Common myeloid progenitor, CD34-positive (primary cell): ENCODE measurements at regions not wholly inside any gene's neighbourhood (a gene's known extent, or its start where the extent isn't known, plus 50 kb on each side); places are given as distances from the start of the nearest gene placed in this dataset.
"Not testable (repeated sequence)": the region's sequence is repeated elsewhere in the genome, so short reads cannot be mapped to it uniquely, and the experiment has no call there.

Experiments used
- CTCF ChIA-PET: fragments of 350-600 bp; sonication (Branson Sonifier 250); formaldehyde crosslinking; loops from one replicate; lab custom pipeline; 2021; ENCODE audit warnings: antibody characterized with exemption; lab: Charles Lee
- POLR2A ChIA-PET: fragments of 350-600 bp; sonication (Branson Sonifier 250); formaldehyde crosslinking; loops from one replicate; lab custom pipeline; 2021; ENCODE audit warnings: antibody characterized with exemption; lab: Charles Lee
- DNase-seq, 3 donors: peaks; one replicate each; pipeline versions ENCODE4 v3.0.0 to v3.0.0-alpha.2; 2013
- H3K27ac ChIP-seq, 2 experiments: 1 replicate in 1 of 2; 2 replicates in 1 of 2; pipeline ENCODE4 v1.7.0; 2013; ENCODE audit warnings: inconsistent platforms in 2 of 2, low read length in 2 of 2, mild to moderate bottlenecking in 2 of 2, low read depth in 1 of 2, moderate library complexity in 1 of 2; ENCODE audit not compliant: severe bottlenecking in 2 of 2, insufficient read depth in 1 of 2, poor library complexity in 1 of 2
- H3K27me3 ChIP-seq, 5 experiments: replicated peaks in 2 of 5; 1 replicate in 3 of 5; 2 replicates in 2 of 5; pipeline versions ENCODE4 v1.6.1 to v1.7.0; 2013; ENCODE audit warnings: low read length in 4 of 5, mild to moderate bottlenecking in 2 of 5, moderate library complexity in 2 of 5, inconsistent platforms in 1 of 5; ENCODE audit not compliant: insufficient read depth in 5 of 5, control insufficient read depth in 4 of 5
- H3K36me3 ChIP-seq, 4 experiments: 1 replicate in 2 of 4; 2 replicates in 2 of 4; pipeline versions ENCODE4 v1.6.1 to v1.7.0; 2013; ENCODE audit warnings: low read length in 3 of 4, control low read depth in 1 of 4, mild to moderate bottlenecking in 1 of 4; ENCODE audit not compliant: control insufficient read depth in 4 of 4, insufficient read depth in 4 of 4
- H3K4me1 ChIP-seq, 4 experiments: 1 replicate in 3 of 4; 2 replicates in 1 of 4; pipeline versions ENCODE4 v1.6.1 to v1.7.1; 2013; ENCODE audit warnings: low read length in 3 of 4, mild to moderate bottlenecking in 3 of 4, control low read depth in 1 of 4, inconsistent platforms in 1 of 4, moderate library complexity in 1 of 4; ENCODE audit not compliant: control insufficient read depth in 4 of 4, insufficient read depth in 4 of 4; ENCODE audit errors: control extremely low read depth in 1 of 4
- H3K4me3 ChIP-seq, 7 experiments: 1 replicate in 4 of 7; 2 replicates in 3 of 7; pipeline versions ENCODE4 v1.5.1 to v1.7.0; 2013; ENCODE audit warnings: mild to moderate bottlenecking in 7 of 7, low read length in 6 of 7, moderate library complexity in 6 of 7, inconsistent platforms in 2 of 7, low read depth in 2 of 7, control low read depth in 1 of 7; ENCODE audit not compliant: insufficient read depth in 4 of 7, control insufficient read depth in 1 of 7; ENCODE audit errors: extremely low read depth in 1 of 7
- H3K9me3 ChIP-seq, 5 experiments: 1 replicate in 4 of 5; 2 replicates in 1 of 5; pipeline versions ENCODE4 v1.6.1 to v1.7.1; 2013; ENCODE audit warnings: low read length in 4 of 5, mild to moderate bottlenecking in 2 of 5, inconsistent platforms in 1 of 5, low read depth in 1 of 5, moderate library complexity in 1 of 5; ENCODE audit not compliant: control insufficient read depth in 4 of 5, insufficient read depth in 2 of 5; ENCODE audit errors: control extremely low read depth in 1 of 5
- WGBS: methylation state at CpG from one replicate; pipeline ENCODE4 v1.1.5; 2013; ENCODE audit not compliant: insufficient coverage; 5-methylcytosine and 5-hydroxymethylcytosine counted together

DNA sequence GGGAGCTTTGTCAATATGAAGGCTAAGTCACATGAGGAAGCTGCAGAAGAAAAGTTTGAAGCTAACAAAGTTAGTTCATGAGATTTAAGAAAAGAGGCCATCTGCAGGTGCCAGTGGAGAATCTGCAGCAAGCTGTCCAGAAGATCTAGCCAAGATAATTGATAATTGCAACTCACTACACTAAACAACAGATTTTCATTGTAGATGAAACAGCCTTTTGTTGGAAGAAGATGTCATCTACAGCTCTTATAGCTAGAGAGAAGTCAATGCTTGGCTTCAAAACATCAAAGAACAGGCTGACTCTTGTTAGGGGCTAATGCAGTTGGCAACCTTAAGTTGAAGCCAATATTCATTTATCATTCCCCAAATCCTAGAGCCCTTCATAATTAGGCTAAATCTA is 83.7 kb downstream of the RIN2 start:
- Histone ChIP-seq H3K4me1 (peaks cover 0 to 16% (median 2%) of the 10 kb centered on the region in 4 experiments), H3K36me3 (peaks cover 0 to 2% (median 0%) of the 10 kb centered on the region in 4 experiments), H3K9me3 (peaks cover 0 to 21% (median 2%) of the 10 kb centered on the region in 5 experiments), H3K4me3 (no peak overlapping the region), H3K27me3 (no peaks in the 10 kb centered on the region), H3K27ac (no peak overlapping the region)
- ChIA-PET POLR2A (no interaction called here), CTCF (no interaction called here)
- DNase-seq = no peak

DNA sequence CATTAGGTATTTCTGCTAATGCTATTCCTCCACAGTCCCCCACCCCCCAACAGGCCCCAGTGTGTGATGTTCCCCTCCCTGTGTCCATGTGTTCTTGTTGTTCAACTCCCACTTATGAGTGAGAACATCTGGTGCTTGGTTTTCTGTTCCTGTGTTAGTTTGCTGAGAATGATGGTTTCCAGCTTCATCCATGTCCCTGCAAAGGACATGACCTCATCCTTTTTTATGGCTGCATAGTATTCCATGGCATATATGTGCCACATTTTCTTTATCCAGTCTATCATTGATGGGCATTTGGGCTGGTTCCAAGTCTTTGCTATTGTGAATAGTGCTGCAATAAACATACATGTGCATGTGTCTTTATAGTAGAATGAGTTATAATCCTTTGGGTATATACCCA is 86.8 kb downstream of the RIN2 start:
- H3K27me3 ChIP-seq, H3K27ac ChIP-seq, POLR2A ChIA-PET, H3K4me3 ChIP-seq, H3K36me3 ChIP-seq, DNase-seq: not testable (repeated sequence)
- peaks cover 0 to 17% (median 2%) of the 10 kb centered on the region in 4 experiments for H3K4me1 ChIP-seq
- CTCF ChIA-PET = interaction anchor here (1.9 kb wide), 1 partner anchor 14 kb away, joined by 4 read pairs; no protein-coding TSS in a partner anchor
- peaks cover 0 to 21% (median 2%) of the 10 kb centered on the region in 5 experiments for H3K9me3 ChIP-seq

GRCh38 chr20:19847383-19847782 is 89.3 kb downstream of the RIN2 start:
- no peak for DNase-seq
- no peak overlapping the region for H3K4me3 ChIP-seq
- ChIA-PET CTCF (interaction anchor here (1.6 kb wide), 1 partner anchor 30 kb away, joined by 3 read pairs; no protein-coding TSS in a partner anchor), POLR2A (no interaction called here)
- H3K9me3 ChIP-seq = peaks cover 0 to 12% (median 0%) of the 10 kb centered on the region in 5 experiments
- no peaks in the 10 kb centered on the region for H3K27me3 ChIP-seq
- WGBS = 100% methylated on average over 2 of the region's 3 CpGs
- no peaks in the 10 kb centered on the region for H3K36me3 ChIP-seq
- H3K4me1 ChIP-seq = peaks cover 0 to 10% (median 3%) of the 10 kb centered on the region in 4 experiments
- no peak overlapping the region for H3K27ac ChIP-seq

GRCh38 chr20:19849341-19850197 is 91.5 kb downstream of the RIN2 start:
- Histone ChIP-seq H3K27me3 (no peaks in the 10 kb centered on the region), H3K4me3 (no peak overlapping the region), H3K36me3 (no peaks in the 10 kb centered on the region), H3K27ac (no peak overlapping the region), H3K4me1 (peaks cover 0 to 10% (median 3%) of the 10 kb centered on the region in 4 experiments), H3K9me3 (no peaks in the 10 kb centered on the region)
- ChIA-PET POLR2A (no interaction called here), CTCF (interaction anchor here (0.5 kb wide), 1 partner anchor 522 kb away, joined by 4 read pairs; no protein-coding TSS in a partner anchor)
- DNase-seq = no peak
- 66% methylated on average over 13 of the region's 14 CpGs for WGBS

- H3K27ac ChIP-seq = no peak overlapping the region
- ChIA-PET POLR2A (no interaction called here), CTCF (interaction anchor here (0.5 kb wide), 1 partner anchor 521 kb away, joined by 4 read pairs; no protein-coding TSS in a partner anchor)
- no peaks in the 10 kb centered on the region for H3K36me3 ChIP-seq
- no peak for DNase-seq
- no peak overlapping the region for H3K4me3 ChIP-seq
- WGBS = 85% methylated on average over 4 of the region's 4 CpGs
- no peaks in the 10 kb centered on the region for H3K27me3 ChIP-seq
- H3K9me3 ChIP-seq = no peaks in the 10 kb centered on the region
- H3K4me1 ChIP-seq = peaks cover 0 to 10% (median 3%) of the 10 kb centered on the region in 4 experiments
Observed at GRCh38 chr20:19850198-19850533, 92.1 kb downstream of the RIN2 start.

- no peak for DNase-seq
- no peaks in the 10 kb centered on the region for H3K36me3 ChIP-seq
Observed at GRCh38 chr20:19851861-19852260, 93.8 kb downstream of the RIN2 start.

DNA sequence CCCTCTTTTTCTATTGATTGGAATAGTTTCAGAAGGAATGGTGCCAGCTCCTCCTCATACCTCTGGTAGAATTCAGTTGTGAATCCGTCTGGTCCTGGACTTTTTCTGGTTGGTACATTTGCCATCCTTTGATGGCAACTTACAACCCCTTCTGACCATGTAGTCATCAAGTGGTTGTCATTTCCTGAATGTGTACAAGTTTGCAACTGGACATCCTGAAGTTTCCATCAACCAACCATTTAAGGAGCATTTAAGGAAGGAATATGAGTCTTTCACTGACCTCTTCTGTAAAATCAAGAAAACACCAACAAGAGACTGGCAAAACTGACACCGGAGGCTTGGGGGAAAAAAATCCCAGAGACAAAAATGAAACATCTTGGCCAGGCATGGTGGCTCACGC is 97.4 kb downstream of the RIN2 start:
- ChIA-PET POLR2A (no interaction called here), CTCF (no interaction called here)
- WGBS = 100% methylated on average over 3 of the region's 3 CpGs
- Histone ChIP-seq H3K27me3 (no peaks in the 10 kb centered on the region), H3K4me3 (no peak overlapping the region), H3K27ac (no peak overlapping the region), H3K36me3 (no peaks in the 10 kb centered on the region), H3K4me1 (no peaks in the 10 kb centered on the region), H3K9me3 (no peaks in the 10 kb centered on the region)
- DNase-seq = no peak

More at GRCh38 chr20:19851861-19852260, 93.8 kb downstream of the RIN2 start:
- Histone ChIP-seq H3K27ac (no peak overlapping the region), H3K9me3 (no peaks in the 10 kb centered on the region), H3K27me3 (no peaks in the 10 kb centered on the region), H3K4me3 (no peak overlapping the region), H3K4me1 (peaks cover 0 to 10% (median 3%) of the 10 kb centered on the region in 4 experiments)
- ChIA-PET CTCF (no interaction called here), POLR2A (no interaction called here)
- WGBS = 96% methylated on average over 7 of the region's 7 CpGs
